PC-9 (cell line): ENCODE measurements at regions not wholly inside any gene's neighbourhood (a gene's known extent, or its start where the extent isn't known, plus 50 kb on each side); places are given as distances from the start of the nearest gene placed in this dataset.

ENCODE experiments used
- BruUV-seq: library from RNA; stranded (reverse); fragments of 400-500 nt; replicated peaks from 2 replicates; lab custom pipeline; 2021; lab: Mats Ljungman, UMichigan
- CTCF ChIA-PET: fragments of 300-600 bp; sonication (Branson Sonifier 250); formaldehyde crosslinking; loops from one replicate; lab custom pipeline; 2022; ENCODE audit warnings: antibody characterized with exemption; lab: Charles Lee
- POLR2A ChIA-PET: fragments of 300-600 bp; sonication (Branson Sonifier 250); formaldehyde crosslinking; loops from one replicate; lab custom pipeline; 2022; ENCODE audit warnings: antibody characterized with exemption; ENCODE audit not compliant: unreplicated experiment; lab: Charles Lee
- DNase-seq, 2 experiments: peaks; one replicate each; pipeline versions ENCODE4 v3.0.0 to v3.0.0-alpha.2; 2015 to 2022; ENCODE audit warnings: mixed read lengths in 1 of 2
- H2AFZ ChIP-seq: fragments of 200-600 bp; sonication (generic); 2 replicates; pipeline ENCODE4 v1.8.1; 2017; ENCODE audit warnings: antibody characterized with exemption
- H3F3A ChIP-seq: fragments of 200-600 bp; sonication (generic); 2 replicates; pipeline ENCODE4 v1.8.1; 2017; ENCODE audit warnings: antibody characterized with exemption, mild to moderate bottlenecking, low read depth; ENCODE audit not compliant: insufficient read depth
- H3K27ac ChIP-seq: fragments of 200-600 bp; sonication (generic); 2 replicates; pipeline ENCODE4 v1.6.1; 2016; ENCODE audit warnings: mixed run types
- H3K27me3 ChIP-seq: fragments of 200-600 bp; sonication (generic); 2 replicates; pipeline ENCODE4 v1.6.1; 2016; ENCODE audit warnings: low read depth, mixed run types; ENCODE audit not compliant: insufficient read depth
- H3K36me3 ChIP-seq: fragments of 200-600 bp; sonication (generic); 2 replicates; pipeline ENCODE4 v1.6.1; 2016; ENCODE audit warnings: low read depth, mixed run types
- H3K4me1 ChIP-seq: fragments of 200-600 bp; sonication (generic); replicated peaks from 2 replicates; pipeline ENCODE4 v1.6.1; 2016; ENCODE audit warnings: mixed run types; ENCODE audit not compliant: insufficient read depth
- H3K4me2 ChIP-seq: fragments of 200-600 bp; sonication (generic); 2 replicates; pipeline ENCODE4 v1.6.1; 2017; ENCODE audit warnings: mixed run types
- H3K4me3 ChIP-seq: fragments of 200-600 bp; sonication (generic); 2 replicates; pipeline ENCODE4 v1.6.1; 2016; ENCODE audit warnings: mixed run types
- H3K79me2 ChIP-seq: fragments of 200-600 bp; sonication (generic); 2 replicates; pipeline ENCODE4 v1.6.1; 2017; ENCODE audit warnings: low read depth, mixed run types
- H3K9me2 ChIP-seq: fragments of 200-600 bp; sonication (generic); 2 replicates; pipeline ENCODE4 v1.8.1; 2017; ENCODE audit warnings: mild to moderate bottlenecking; ENCODE audit not compliant: insufficient read depth
- H3K9me3 ChIP-seq: fragments of 200-600 bp; sonication (generic); 2 replicates; pipeline ENCODE4 v1.8.1; 2016; ENCODE audit warnings: low read depth; ENCODE audit not compliant: insufficient read depth
- H4K20me1 ChIP-seq: fragments of 200-600 bp; sonication (generic); 2 replicates; pipeline ENCODE4 v1.8.1; 2017; ENCODE audit not compliant: insufficient read depth
- CTCF ChIP-seq: fragments of 200-600 bp; sonication (generic); conservative IDR thresholded peaks from 2 replicates; pipeline ENCODE4 v1.6.1; 2017; ENCODE audit warnings: mixed run types, antibody characterized with exemption, mild to moderate bottlenecking, moderate library complexity
- EZH2 ChIP-seq: fragments of 200-600 bp; sonication (generic); IDR thresholded peaks from 2 replicates; pipeline ENCODE4 v1.8.0; 2017; ENCODE audit warnings: antibody characterized with exemption, low read depth
- intact Hi-C: fragments of 100-400 bp; cut with micrococcal nuclease; formaldehyde crosslinking; loops from one replicate; pipeline ENCODE4 v1.10.0; 2022; ENCODE audit not compliant: unreplicated experiment

GRCh38 chrX:140274811-140275525 is 229.9 kb downstream of the SOX3 start:
- no TSS peak for BruUV-seq
- Histone ChIP-seq H3K4me3 (no peak overlapping the region), H3K79me2 (no peaks in the 10 kb centered on the region), H3K4me2 (no peak overlapping the region), H3K9me2 (no peaks in the 10 kb centered on the region), H3K9me3 (no peaks in the 10 kb centered on the region), H3K4me1 (no peaks in the 10 kb centered on the region; the same call in 1 of the 2 replicates), H2AFZ (no peak overlapping the region), H4K20me1 (no peaks in the 10 kb centered on the region), H3K27me3 (no peaks in the 10 kb centered on the region), H3F3A (no peaks in the 10 kb centered on the region), H3K36me3 (no peaks in the 10 kb centered on the region), H3K27ac (no peak overlapping the region)
- intact Hi-C loops, result no loop called here
- ChIA-PET CTCF (no interaction called here), POLR2A (no interaction called here)
- no peak for DNase-seq
- TF ChIP-seq CTCF (no peak), EZH2 (no peak)

GRCh38 chrX:140273921-140274320 is 230.9 kb downstream of the SOX3 start:
- POLR2A ChIA-PET, result no interaction called here

GRCh38 chrX:140250391-140250790 is 254.5 kb downstream of the SOX3 start:
- POLR2A ChIA-PET, result no interaction called here
- Histone ChIP-seq H3F3A (no peaks in the 10 kb centered on the region), H3K9me3 (no peaks in the 10 kb centered on the region), H3K27me3 (peaks cover 5% of the 10 kb centered on the region; the same call in 1 of the 2 replicates), H3K4me1 (no peaks in the 10 kb centered on the region), H3K4me2 (no peak overlapping the region), H3K79me2 (no peaks in the 10 kb centered on the region), H2AFZ (no peak overlapping the region), H3K27ac (no peak overlapping the region), H3K36me3 (no peaks in the 10 kb centered on the region), H3K9me2 (no peaks in the 10 kb centered on the region), H4K20me1 (no peaks in the 10 kb centered on the region), H3K4me3 (no peak overlapping the region)
- CTCF ChIA-PET, result no interaction called here
- BruUV-seq, result no TSS peak
- DNase-seq, result no peak
- TF ChIP-seq CTCF (no peak), EZH2 (no peak)
- intact Hi-C loops, result no loop called here

More at GRCh38 chrX:140273921-140274320, 230.9 kb downstream of the SOX3 start:
- H3K9me3 ChIP-seq, result no peaks in the 10 kb centered on the region
- no peak overlapping the region for H3K4me2 ChIP-seq
- no TSS peak for BruUV-seq
- CTCF ChIA-PET, result no interaction called here
- no peak overlapping the region for H2AFZ ChIP-seq
- no peaks in the 10 kb centered on the region for H3K79me2 ChIP-seq
- H3K4me1 ChIP-seq, result no peaks in the 10 kb centered on the region; the same call in 1 of the 2 replicates
- no peaks in the 10 kb centered on the region for H3K27me3 ChIP-seq
- H3K4me3 ChIP-seq, result no peak overlapping the region
- no peak for DNase-seq
- H3F3A ChIP-seq, result no peaks in the 10 kb centered on the region
- H3K36me3 ChIP-seq, result no peaks in the 10 kb centered on the region
- H4K20me1 ChIP-seq, result no peaks in the 10 kb centered on the region
- intact Hi-C loops, result no loop called here
- no peaks in the 10 kb centered on the region for H3K9me2 ChIP-seq
- TF ChIP-seq EZH2, result no peak
- no peak for TF ChIP-seq CTCF
- no peak overlapping the region for H3K27ac ChIP-seq
